HT1080 (cell line): ENCODE measurements at regions not wholly inside any gene's neighbourhood (a gene's known extent, or its start where the extent isn't known, plus 50 kb on each side); places are given as distances from the start of the nearest gene placed in this dataset.

Experiments used
- DNase-seq: peaks from one replicate; pipeline ENCODE4 v3.0.0-alpha.2; 2015; ENCODE audit warnings: low read depth

DNA sequence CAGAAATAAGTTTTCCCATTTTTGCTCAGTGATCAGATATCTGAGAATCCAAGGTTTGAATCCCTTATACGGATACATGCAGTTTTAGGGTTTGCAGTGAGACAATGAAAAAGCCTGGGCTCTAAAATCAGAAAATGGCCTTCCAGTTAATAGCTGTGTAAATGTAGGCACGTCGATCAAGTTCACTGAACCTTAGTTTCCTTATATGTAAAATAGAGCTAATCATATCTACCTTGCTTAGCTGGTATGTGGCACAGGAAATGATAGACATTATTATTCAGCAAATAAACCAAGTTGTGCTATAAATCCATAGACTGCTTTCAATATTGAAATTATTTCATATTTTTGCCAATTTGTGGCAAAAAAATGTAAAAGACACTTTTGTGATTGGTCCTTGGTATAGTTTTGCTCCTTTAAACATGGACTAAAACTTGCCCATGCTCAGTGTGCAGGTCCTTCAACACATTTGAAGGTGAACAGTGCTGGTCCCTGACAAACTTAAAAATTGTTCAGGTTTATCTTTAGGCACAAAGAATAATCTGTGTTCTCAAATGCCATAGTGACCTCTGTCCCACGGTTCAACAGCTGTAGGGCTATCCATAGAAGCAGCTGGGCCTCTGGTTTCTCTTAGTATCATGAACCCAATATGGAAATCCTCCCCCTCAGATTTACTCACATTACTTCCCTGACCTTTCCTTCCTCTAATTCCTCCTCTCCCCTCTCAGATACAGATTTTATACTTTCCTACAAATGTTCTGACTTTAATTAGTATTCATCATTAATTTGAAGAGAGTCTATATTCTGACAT, 51.0 kb downstream of the CCDC54 start:
- DNase-seq: no peak

DNA sequence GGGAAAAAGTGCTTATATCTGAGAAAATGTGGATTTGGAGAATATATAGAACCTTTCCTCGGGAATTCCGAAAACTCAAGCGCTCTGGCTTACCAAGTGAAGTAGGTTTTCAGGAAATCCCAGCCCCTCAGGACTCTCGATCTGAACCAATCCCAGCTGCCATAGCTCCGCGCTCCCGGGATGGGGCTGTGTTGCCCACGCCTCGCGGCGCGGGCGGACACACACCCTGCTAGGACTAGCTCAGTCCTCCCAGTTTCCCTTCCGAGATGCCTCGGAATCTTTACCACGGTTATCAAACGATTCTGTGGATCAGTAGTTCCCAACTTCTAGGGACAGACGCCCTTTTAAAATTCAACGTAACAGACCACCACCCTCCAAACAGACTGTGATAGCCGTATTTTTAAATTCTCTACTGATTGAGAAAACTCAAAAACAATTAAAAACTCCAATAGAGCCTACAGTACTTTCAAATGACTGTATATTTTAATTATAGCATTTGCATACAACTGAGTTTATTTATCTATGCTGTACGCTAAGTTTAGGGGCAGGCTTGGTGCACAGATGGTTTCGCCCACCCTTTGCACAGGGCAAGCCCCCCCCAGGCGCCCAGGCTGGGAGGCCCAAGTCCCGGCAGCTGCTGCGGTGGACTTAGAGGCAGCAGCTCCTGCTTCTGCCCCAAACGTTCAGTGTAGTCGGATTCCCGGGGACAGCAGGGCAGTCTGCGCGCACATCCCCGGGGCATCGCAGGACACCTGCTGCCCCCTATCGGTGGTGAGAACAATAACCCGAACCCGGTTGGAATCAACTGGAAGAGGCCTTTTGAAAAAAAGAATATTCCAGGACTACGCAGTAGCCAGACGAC, 52.3 kb downstream of the CCDC54 start:
- DNase-seq: peak; percentile 55

DNA sequence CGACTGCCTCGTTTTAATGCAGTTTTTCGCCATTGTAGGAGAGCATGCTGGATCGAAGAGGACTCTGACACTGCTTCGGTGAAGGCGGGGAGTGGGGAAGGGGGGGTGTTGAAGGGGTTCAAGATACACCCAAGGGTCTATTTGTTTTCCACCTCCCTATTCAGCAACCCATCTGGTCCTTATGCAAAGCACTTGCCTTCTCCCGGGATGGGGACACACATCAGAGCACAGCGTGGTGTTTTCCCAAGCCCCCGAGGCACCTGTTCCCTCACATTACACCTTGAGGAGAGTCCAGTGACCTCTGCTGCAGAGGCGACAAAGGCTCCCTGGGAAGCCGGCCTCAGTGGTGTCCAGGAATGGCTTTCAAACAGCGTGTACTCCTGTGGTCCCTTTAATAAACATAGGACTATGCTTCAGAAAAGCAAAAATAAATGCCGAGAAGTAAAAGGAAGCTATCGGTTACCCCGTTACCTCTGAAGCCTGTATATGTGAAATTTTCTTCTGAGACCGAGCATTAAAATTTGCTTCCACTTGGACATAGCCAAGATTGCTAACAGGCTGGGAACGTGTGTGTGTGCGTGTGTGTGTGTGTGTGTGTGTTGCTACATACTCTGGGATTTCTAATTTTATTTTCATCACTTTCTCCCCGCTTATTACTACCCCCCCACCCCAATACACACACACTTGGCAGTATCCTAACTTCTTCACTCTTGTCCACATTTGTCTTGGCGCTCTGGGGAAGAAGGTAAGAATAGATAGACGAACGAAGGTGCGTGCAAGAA, 53.2 kb downstream of the CCDC54 start:
- no peak for DNase-seq

DNA sequence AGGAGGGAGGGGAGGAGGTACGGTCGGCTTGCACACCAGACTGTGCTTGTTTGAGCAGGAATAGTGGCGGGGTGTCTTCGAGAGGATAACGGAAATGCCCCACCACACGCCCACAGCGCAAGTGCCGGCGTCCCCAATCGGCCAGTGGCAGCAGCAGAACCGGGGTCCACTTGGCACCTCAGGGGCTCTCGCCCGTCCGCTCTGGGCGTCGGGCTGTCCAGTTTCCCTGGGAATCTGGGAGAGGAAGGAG, 53.7 kb downstream of the CCDC54 start:
- DNase-seq: no peak

DNA sequence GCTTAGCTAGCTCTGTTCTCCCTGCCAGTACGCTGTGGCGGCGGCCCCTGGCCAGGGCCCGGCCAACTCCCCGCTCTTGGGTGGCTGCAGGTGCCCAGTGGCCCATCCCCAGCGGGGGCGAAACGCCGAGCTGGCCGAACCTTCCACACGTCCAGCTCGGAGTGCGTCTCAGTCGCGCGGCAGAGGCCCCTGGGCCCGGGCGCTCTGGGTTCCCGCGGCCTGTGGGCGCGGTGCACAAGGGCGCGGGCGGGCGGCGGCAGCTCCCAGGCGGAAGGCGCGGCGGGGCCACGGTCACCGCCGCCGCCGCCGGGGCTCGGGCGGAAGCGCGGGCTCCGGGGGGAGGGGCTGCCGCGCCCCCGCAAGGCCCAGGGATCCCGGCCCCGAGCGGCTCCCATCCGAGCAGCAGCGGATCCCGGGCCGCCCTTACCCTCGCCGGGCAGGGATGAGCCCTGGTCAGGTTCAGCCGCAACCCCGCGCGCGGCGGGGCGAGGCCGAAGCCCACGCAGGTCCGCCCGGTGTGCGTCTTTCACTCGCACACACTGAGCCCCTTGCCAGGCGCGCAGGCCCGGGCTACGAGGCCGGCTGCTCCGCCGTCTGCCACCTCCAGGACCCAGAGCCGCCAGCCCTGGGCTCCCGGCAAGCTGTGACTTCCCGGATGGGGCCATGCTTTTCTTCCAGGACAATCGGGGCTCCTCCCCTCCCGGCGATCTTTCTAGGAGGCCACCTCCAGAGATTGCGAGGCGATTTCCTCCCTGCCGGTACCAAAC, 54.2 kb downstream of the CCDC54 start:
- DNase-seq: no peak

DNA sequence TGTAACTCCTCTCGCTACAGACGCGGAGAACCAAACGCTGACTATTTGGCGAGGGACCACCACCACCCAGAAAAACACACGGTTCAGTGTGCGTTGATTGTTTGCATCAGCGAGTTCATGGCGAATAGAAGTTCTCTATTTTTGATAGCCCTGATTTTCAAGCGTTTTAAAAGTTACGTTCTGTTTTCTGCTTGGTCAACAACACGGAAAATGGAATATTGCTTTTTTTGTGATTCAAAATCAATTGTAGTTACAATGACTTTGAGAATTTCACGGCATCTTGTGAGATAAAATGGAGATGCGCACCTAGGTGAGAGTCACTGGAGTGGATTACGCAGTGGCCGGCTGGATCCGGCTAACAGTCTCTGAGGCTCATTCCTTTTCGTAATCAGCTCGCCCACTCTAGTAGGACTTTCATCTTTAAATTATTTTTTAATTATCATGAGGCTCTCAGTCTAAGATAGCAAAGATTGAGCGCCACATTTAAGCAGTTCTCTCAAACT, 54.8 kb downstream of the CCDC54 start:
- DNase-seq: no peak

DNA sequence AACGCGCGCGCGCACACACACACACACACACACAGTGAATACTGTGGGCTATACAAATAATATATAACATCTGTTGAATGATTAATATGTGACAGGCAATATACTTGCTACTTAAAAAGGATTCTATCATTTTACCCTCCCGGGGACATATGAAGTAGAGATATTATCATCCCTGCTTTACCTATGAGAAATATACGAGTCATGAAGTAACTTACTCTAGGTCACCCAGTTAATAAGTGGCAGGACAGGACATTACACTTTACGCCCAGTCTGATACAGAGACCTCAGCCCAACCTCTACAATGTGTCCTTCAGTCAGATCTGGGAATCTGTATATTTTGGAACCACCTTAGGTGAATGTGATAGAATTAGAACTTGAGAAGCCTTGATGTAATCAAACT, 55.4 kb downstream of the CCDC54 start:
- DNase-seq: no peak

DNA sequence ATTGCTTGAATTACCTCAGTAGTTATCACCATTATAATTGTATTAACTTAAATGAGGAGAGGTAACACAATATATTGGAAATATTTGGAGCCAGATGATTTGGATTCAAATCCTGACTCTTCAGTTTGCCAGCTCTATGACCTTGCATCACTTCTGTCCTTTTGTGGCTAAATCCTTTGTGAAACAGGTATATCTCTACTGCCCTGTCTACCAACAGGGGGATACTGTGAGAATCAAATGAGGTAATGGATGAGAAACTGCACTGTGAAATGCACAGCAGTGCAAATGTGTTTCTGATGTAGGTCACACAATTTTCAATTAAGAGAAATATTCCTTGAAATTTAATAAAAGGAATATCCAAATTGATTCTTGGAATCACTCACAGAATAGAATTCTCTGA, 58.8 kb downstream of the CCDC54 start:
- DNase-seq: no peak

DNA sequence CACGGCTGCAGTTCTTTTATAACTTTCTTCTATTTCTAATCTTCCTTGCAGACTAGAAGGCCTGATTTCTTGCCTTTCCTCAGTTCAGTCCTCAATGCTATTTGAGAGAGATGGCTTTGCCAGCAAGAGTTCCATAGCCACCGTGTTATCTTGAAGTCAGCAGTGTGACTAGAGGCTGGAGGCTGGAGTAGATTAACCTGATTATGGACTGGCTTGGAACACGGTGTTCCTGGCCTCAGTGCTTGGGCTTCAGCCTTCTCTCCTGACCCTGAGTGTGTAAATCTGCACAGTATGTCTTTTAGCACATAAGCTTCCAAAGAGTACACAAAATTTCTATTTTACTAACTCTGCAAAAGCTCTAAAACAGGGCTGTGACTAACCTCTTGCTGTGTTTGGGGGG, 61.4 kb downstream of the CCDC54 start:
- DNase-seq: no peak

DNA sequence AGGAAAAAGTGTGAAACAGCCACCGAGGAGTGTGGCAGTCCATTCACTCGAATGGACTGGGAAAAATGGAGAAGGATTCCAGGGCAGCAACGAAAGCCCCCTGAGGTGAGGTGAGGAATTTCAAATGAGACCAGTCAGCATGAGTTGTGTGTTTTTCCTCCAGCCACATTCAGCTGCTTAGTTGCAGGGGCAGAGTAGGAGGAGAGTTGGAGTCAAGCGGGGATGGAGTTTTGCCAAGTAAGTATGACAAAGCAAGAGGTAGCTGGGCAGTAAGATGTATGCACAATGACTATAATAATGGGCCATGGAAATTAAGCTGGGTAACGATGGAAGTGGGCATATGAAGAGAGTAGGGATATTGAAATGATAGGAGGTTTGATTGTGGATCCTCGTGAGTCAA, 64.4 kb downstream of the CCDC54 start:
- DNase-seq: peak; percentile 77

DNA sequence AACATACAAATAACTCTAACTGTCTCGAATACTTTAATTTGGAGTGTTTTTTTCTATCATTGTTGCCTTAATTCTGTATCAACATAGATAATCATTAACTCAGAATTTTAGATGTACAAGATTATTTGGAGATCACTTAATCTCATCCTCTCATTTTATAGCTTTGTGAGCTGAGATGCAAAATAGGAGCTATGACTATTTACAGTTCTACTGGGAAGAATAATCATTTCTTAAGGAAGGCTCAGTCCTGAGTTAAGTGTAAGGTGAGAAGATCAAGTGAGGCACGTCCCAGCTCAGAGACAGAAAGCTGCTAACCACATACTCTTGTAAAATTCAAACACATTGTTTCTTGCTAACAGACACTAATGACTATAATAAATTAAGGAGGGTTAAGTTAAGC, 66.2 kb downstream of the CCDC54 start:
- no peak for DNase-seq

DNA sequence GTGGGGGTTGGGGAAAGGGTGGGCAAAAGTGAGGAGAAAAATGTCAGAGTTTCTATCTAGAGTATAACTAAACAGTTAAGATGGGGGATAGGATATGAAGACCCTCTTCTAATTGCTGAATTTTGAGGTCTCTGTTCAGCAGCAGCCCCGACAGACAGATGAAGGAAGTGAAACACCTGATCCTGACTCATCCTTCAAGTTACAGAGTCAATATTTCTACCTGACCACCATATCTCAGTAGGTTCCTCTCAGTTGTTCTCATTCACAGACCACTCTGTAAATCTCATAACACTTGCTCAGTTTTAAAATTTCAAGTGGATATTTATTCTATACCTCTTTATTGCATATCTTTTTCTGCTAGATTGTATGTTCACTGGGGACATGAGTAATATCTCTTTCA, 69.5 kb downstream of the CCDC54 start:
- no peak for DNase-seq

DNA sequence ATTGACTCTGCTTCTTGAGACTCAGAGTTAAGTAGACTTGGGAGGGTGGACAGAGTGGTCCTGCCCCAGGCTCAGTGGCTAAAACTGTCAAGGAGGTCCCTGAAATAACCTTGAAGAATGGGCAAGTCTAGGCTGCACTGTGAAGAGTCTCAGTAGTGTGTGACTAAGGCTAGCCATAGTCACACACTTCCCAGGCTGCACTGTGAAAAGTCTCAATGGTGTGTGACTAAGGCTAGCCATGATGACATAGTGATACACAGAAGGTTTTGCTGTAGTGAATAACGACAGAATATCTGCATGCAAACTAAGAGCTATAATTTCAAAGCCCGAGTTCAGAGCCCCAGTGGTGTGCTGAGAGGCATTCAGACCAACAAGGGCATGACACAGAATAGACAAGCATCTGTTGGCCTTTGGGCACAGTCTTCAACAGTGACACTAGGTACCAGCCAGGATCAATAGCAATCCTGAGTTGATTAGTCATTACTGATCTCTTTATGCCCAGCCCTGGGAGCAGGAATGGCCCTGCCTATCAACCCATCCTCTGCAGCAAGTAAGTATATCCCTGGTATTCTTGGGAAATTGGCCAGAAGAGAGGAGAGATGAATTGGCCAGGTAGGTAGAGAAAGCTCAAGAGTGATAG, 72.4 kb upstream of the BBX start:
- peak; percentile 76 for DNase-seq

DNA sequence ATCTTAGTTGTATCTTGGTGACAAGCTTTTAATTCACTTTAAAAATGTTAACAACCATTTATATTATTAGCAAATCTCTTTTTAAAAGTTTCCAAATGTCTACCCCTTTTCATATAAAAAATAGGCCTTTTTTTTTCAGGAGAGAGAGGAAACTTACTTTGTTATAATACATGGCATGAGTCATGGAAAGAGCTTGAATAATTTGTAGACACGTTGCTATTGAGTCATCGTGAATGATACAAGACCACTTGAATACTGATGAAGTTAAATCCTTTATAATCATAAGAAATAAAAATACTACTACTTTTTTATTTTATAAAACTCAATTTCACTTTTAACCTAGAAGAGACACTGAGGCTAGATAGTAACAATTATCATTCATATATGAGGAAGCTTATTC, 70.3 kb upstream of the BBX start:
- DNase-seq: peak; percentile 67

DNA sequence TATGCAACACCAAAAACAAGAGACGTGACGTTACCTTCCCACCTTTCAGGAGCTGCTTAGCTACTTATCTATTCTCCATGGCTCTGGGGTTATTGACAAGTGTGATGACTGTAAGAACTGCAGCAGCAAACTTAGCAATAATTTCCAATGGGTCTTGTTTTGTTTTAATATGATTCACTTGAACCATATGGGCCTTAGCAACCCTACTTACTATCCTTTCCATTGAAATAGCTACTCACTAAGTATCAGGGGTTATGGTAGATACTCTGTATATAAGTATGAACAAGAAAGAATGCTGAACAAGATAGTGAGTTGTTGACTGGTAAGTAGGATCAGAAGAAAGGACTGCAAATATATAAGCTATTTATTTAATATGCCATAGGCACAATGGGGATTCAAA, 69.3 kb upstream of the BBX start:
- no peak for DNase-seq

DNA sequence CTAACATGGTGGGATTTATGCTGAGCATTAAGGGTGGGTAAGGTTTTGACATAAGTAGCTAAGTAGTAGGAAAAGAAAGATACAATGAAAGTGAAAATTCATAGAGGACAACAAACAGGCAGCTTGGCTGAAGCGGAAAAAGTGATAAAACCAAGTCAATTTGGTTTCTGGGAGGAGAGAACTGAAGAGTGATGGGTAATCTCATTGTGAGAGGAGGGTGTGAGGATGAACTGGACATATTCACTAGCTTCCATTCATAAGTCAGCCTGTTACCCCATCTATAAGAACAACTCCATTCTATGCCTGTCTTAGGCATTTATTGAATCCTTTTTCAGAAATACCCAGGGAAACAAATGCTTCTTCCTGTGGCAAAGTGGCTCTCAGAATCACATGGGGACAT, 67.1 kb upstream of the BBX start:
- no peak for DNase-seq

DNA sequence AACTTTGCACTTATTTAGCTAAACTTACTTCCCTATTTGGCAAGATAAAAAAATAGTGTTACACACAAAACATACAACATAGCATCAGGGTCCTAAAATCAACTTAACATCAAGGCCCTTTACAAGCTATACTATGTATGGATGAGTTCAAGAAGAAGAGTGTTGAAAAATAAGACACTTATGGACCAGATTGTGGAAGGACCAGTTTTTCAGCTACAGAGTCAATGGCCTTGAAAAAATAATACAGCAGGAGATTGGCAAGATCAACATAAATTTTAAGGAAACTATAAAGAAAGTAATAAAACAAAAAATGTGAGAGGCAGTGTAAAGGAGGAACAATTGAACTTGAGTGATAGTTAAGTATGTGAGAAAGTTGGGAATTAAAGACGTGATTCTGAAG, 66.3 kb upstream of the BBX start:
- DNase-seq: no peak

DNA sequence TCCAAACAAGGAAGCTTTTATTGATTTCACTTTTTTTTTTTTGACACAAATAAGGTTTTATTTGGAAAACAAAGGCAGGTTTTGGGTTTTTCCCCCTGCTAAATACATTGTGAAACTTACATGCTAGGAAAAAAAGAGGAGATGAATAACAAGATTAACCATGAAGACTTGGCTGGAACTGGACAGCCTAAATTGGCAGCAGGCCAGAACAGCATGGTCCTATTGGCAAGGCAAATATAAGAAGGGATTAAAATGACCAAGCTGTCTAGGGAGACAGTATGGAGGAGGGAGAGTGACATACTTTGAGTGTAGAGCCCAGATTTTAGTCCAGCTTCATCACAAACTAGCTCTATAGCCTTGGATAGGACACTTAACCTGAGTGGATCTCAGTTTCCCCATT, 63.9 kb upstream of the BBX start:
- no peak for DNase-seq

DNA sequence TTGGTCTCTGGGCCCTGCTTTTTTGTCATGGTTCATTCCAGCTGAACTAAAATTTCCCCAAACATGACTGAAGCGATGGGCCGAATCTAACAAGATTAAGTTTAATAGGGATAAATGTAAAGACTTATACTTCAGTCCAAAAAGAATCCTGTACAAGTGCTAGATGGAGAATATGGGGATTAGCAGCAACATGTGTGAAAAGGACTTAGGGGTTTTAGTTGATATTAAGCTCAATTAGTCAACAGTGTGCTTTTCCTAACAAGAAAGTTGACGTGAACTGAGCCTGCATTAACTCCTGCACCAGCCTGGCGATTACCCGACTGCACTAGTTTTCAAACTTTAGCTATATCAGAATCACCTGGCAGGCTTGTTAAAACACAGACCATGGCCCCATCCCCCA, 61.0 kb upstream of the BBX start:
- no peak for DNase-seq

DNA sequence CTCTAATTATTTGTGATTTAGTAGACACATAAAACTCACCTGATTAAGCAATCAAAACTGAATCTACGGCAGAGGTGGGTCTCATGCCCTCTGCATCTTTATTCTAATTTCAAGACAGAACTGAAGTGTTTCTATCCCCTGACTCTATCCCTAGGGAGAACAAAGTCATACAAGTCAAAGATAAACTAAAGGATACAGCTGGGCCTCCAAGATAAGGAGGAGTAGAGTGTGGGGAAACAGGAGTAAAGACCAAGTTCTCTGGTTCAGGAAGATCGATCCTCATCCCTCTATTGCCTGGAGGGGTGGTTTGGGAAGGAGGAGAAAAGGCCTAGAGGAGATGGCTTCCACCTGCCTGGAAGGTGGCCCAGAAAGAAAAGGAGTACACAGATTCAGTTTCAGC, 58.7 kb upstream of the BBX start:
- no peak for DNase-seq

DNA sequence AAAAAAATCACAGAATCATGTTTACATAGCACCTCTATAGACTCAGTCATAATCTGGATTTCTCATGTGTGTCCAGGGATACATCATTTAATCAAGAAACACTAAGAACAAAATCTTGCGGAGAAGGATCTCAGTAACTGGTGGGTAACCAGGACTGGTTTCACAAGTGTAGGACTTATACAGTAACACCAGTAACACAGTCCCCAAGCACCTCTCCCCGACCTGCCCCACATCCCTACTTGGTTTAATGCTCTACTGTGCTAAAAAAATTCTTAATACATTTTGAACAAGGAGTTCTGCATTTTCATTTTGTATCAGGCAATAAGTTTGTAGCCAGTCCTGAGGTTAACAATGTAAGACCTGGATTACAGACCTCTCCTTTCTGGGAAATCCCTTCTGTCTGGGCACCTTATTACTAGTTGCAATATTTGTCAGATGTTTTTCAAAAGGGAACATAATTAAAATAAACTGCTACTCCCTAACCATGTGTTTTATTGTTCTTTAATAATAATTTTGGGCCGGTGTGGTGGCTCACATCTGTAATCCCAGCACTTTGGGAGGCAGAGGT, 57.6 kb upstream of the BBX start:
- no peak for DNase-seq
